ENCODE measurements at regions not wholly inside any gene's neighbourhood (a gene's known extent, or its start where the extent isn't known, plus 50 kb on each side); places are given as distances from the start of the nearest gene placed in this dataset.

- CTCF ChIA-PET = no interaction called here
- POLR2A ChIA-PET = no interaction called here
Observed at GRCh38 chr20:52601295-52601971, 370.7 kb upstream of the TSHZ2 start.

DNA sequence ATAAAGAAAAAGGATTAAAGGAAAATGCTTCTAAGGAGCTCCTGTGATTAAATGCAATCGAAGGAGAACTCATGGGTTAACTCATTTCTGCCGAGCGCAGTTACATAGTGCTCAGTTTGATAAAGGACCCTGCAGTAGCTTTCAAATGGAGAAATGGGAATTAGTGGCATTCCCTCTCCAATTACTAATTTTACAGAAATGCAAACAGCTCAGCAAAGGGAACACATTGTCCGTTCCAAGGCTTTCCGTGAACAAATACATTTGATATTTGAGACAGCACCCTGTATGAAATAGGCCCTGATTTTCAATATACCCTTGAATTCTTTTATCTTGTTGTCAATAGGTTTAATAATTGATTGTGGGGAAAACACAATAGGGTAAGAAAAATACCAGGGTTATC lies 375.9 kb upstream of the TSHZ2 start:
- CTCF ChIA-PET = no interaction called here
- POLR2A ChIA-PET = no interaction called here

DNA sequence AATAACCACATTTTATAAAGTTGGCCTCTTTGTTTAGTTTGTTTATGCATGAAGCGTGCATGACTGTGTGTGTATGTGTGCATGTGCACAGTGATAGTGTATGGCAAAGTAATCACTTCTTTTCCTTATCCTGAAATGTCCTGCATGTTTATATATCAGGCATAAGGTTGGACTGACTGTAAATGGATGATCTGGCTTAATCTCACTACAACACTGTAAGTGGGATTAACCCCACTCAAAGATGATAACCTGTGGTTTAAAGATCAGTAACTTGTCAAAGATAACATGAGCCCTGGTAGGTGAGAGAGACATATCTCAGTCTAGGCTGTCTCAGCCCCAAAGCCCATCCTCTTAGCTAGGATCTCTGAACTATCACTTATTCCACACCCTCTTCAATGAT lies 376.6 kb upstream of the TSHZ2 start:
- ChIA-PET CTCF (no interaction called here), POLR2A (no interaction called here)

DNA sequence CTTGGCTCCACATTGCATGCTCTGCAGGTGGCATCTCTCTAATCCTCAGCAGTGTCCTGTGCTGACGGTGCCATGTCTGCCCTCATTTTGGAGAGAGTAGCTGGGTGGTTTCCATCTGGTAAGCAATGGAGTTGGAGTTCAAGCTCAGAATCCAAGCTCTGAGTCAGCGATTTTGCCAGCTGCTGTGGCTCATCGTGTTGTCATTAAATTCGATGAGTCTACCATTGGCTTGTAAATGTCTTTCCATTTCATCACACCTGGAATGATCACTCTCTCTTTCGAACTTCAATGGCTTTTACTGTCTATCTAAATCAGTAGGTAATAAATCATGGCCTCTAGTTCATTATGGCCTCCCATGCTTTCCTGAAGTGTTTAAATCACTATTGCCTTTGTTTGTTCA lies 378.5 kb upstream of the TSHZ2 start:
- POLR2A ChIA-PET = no interaction called here
- CTCF ChIA-PET = no interaction called here

- CTCF ChIA-PET = no interaction called here
- POLR2A ChIA-PET = no interaction called here
Observed at GRCh38 chr20:52592567-52592966, 379.6 kb upstream of the TSHZ2 start.

GRCh38 chr20:52590100-52590499 lies 382.1 kb upstream of the TSHZ2 start:
- POLR2A ChIA-PET = no interaction called here
- CTCF ChIA-PET = no interaction called here

- CTCF ChIA-PET = no interaction called here
- POLR2A ChIA-PET = no interaction called here
Observed at GRCh38 chr20:52589251-52589812, 382.8 kb upstream of the TSHZ2 start.

DNA sequence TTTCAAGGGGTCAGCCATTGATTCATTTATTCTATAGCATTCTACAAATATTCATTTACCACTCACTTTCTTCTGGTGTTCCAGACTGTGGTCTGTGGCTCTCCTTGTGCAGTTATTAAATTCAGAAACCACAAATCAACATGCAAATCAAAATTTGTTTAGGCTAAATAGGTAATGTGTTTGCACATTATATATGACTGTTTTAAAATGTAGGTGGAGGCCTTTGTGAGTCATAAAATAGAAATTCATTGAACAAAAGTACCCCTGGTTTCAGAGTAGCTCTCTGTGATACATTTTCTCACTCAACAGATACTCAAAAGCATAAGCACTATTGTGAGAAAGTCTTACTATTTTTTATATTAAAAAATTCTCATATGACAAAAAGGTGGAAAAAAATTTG lies 385.5 kb upstream of the TSHZ2 start:
- POLR2A ChIA-PET = no interaction called here

DNA sequence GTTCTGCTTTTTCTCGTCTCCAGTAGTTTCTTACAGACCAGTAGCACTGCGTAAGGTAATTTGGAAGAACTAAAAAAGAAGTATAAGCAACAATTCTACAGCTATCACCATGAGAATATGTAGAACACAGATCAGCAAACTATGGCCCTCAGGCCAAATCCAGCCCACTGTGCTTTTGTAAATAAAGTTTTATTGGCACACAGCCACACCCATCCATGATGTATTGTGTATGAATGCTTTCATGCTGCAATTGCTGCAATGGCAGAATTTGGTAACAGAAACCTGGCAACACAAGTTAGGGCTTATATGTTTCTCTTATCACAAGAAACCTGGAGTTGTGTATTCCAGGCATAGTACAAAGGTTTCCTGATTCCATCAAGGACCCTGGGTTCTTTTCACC lies 386.8 kb upstream of the TSHZ2 start:
- CTCF ChIA-PET = no interaction called here
- POLR2A ChIA-PET = no interaction called here

More for the DNA sequence above, 385.5 kb upstream of the TSHZ2 start:
- CTCF ChIA-PET = no interaction called here

DNA sequence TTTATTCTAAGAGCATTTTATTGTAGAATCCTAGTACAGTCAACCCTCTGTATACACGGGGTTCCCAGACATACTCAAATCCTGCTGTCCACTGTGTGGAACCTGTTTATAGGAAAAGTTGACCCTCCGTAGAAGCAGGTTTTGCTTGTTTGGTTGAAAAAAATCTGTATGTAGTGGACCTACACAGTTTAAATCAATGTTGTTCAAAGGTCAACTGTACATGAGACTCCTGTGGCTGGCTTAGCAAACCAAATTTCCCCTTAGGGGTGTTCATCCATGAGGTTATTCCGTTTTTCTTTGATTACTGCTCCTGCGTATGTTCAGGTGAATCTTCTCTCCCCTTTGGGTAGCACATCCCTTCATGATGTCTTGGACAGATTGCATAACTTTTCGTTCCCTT lies 387.0 kb upstream of the ZFP64 start:
- CTCF ChIA-PET = no interaction called here
- POLR2A ChIA-PET = no interaction called here

GRCh38 chr20:52577696-52578095 lies 386.1 kb upstream of the ZFP64 start:
- CTCF ChIA-PET = no interaction called here
- POLR2A ChIA-PET = no interaction called here

GRCh38 chr20:52572687-52573086 lies 381.1 kb upstream of the ZFP64 start:
- ChIA-PET POLR2A (no interaction called here), CTCF (no interaction called here)

- POLR2A ChIA-PET = no interaction called here
- CTCF ChIA-PET = no interaction called here
Observed at GRCh38 chr20:52569201-52569600, 377.6 kb upstream of the ZFP64 start.

DNA sequence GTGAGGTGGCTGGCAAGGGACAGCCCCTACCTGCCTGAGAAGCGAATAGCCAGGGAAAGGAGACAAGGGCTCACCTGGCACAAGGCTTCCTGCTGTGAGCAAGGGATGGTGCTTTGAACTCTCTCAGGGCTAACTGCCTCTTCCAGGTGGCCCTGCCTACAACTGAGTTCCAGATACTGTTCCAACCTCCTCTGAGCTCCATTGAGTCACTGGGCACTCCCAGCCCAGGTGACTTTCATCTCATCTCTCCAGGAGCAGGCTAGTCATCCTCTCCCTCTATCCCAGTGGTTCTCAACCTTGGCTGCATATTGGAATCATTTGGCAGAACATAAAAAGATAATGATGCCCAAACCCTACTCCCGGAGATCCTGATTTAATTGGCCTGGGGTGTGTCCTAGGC lies 374.0 kb upstream of the ZFP64 start:
- ChIA-PET CTCF (no interaction called here), POLR2A (no interaction called here)

GRCh38 chr20:52564594-52564993 lies 373.0 kb upstream of the ZFP64 start:
- POLR2A ChIA-PET = no interaction called here
- CTCF ChIA-PET = no interaction called here

- CTCF ChIA-PET = no interaction called here
Observed at GRCh38 chr20:52552181-52552872, 360.7 kb upstream of the ZFP64 start.

GRCh38 chr20:52542131-52542530 lies 350.6 kb upstream of the ZFP64 start:
- ChIA-PET POLR2A (no interaction called here), CTCF (no interaction called here)

More at GRCh38 chr20:52552181-52552872, 360.7 kb upstream of the ZFP64 start:
- POLR2A ChIA-PET = no interaction called here

- CTCF ChIA-PET = no interaction called here
- POLR2A ChIA-PET = no interaction called here
Observed at GRCh38 chr20:52540509-52540908, 348.9 kb upstream of the ZFP64 start.

- POLR2A ChIA-PET = no interaction called here
Observed at GRCh38 chr20:52539891-52540290, 348.3 kb upstream of the ZFP64 start.

DNA sequence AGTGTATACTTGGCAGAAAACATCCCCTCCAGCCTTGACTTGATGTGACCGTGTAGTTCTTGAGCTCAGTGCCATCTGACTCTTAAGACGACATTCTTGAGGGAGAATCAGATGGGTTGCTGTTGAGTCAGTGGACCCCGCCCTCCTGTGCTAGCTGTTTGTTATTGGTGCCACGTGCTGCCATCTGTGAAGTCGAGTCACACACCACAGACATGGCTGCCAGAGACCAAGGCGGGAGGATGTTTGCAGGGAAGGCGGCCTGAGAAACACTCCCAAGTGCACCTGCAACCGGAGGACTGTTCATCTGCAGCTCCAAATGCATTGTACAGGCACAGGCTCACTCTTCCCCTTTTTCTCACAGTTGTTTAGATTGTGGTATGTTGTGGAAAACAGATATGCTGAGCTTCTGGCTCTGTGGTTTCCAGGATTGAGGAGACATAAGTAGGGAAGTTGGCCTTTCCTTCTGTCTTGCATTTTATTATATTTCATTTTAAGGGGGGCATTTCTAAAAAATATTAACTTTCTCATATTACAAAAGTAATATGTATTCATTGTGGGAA lies 345.3 kb upstream of the ZFP64 start:
- ChIA-PET POLR2A (no interaction called here), CTCF (no interaction called here)

More at GRCh38 chr20:52539891-52540290, 348.3 kb upstream of the ZFP64 start:
- CTCF ChIA-PET = no interaction called here

DNA sequence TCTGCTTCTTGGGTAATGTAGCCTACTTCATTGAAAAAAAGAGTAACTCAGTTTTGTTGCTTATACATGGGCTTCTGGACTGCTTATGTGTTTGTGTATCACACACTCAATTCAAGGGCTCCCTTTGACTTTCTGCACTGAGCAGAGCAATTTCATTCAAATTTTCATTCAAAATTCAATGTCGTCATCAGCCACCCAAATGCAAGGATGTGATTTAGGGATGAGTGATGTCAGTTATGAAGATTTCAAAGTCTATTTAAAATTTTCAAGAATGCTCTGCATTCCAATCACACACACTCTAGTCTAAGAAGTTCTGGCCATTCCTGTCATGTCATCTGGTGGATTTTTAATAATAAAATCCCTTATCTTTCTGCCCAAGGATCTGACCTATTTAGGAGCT lies 344.5 kb upstream of the ZFP64 start:
- ChIA-PET CTCF (no interaction called here), POLR2A (no interaction called here)

GRCh38 chr20:52534616-52535015 lies 343.0 kb upstream of the ZFP64 start:
- ChIA-PET CTCF (no interaction called here), POLR2A (no interaction called here)

Data from activated CD8-positive, alpha-beta memory T cell treated with anti-CD3 and anti-CD28 coated beads for 36 hours (primary cell).